ENCODE measurements at regions not wholly inside any gene's neighbourhood (a gene's known extent, or its start where the extent isn't known, plus 50 kb on each side); places are given as distances from the start of the nearest gene placed in this dataset.
"Not testable (repeated sequence)": the region's sequence is repeated elsewhere in the genome, so short reads cannot be mapped to it uniquely, and the experiment has no call there.

DNA sequence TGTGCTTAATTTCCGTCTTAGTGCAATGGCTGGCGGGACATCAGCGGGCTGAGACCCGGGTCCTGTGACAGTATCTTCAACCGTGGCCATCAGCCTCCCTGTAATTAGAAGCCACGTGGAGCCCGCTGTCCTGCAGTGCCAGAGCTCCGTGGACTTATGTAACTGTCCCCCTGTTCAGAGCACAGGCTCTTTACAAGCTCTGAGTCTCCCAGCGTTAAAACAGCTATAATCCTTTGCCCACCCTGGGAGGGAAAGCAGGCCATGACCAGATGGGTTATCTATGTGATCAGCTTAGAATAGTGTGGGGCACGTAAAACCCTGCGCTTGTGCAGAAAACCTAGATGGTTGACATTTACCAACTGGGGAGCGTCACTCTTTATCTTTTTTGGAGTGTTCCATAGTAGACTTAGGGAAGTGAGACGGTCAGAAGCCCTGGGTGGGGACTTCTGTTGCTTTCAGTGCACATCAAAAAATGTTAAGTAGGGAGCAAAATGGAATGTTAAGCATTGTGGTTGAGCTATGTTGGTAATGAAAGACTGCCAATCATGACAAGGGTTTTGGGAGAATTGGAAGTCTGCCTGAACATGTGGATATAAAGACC, 103.5 kb upstream of the CADM1 start:
- H3K27me3 Mint-ChIP-seq (ENCODE audit: insufficient read depth, low read depth) = peaks cover 2% of the 10 kb centered on the region
- Histone ChIP-seq H3K4me2 (no peak overlapping the region), H2AFZ (replicated peaks) (no peak overlapping the region), H3F3A (ENCODE audit: low read depth) (peaks cover 12% of the 10 kb centered on the region), H3K4me3 (no peak overlapping the region), H4K20me1 (ENCODE audit: low read depth) (no peaks in the 10 kb centered on the region), H3K36me3 (no peaks in the 10 kb centered on the region), H3K4me1 (peaks cover 19% of the 10 kb centered on the region), H3K9me3 (ENCODE audit: low read depth) (no peaks in the 10 kb centered on the region), H3K79me2 (ENCODE audit: low read depth) (no peaks in the 10 kb centered on the region), H3K27ac (no peak overlapping the region), H3K9ac (no peak overlapping the region), H3K27me3 (no peaks in the 10 kb centered on the region)
- H3K4me1 Mint-ChIP-seq = peaks cover 24% of the 10 kb centered on the region
- DNase-seq (ENCODE audit: low spot score) = peak; percentile 31
- H3K4me3 Mint-ChIP-seq = no peak overlapping the region
- no peaks in the 10 kb centered on the region for H3K36me3 Mint-ChIP-seq
- TF ChIP-seq, protein P1, sequence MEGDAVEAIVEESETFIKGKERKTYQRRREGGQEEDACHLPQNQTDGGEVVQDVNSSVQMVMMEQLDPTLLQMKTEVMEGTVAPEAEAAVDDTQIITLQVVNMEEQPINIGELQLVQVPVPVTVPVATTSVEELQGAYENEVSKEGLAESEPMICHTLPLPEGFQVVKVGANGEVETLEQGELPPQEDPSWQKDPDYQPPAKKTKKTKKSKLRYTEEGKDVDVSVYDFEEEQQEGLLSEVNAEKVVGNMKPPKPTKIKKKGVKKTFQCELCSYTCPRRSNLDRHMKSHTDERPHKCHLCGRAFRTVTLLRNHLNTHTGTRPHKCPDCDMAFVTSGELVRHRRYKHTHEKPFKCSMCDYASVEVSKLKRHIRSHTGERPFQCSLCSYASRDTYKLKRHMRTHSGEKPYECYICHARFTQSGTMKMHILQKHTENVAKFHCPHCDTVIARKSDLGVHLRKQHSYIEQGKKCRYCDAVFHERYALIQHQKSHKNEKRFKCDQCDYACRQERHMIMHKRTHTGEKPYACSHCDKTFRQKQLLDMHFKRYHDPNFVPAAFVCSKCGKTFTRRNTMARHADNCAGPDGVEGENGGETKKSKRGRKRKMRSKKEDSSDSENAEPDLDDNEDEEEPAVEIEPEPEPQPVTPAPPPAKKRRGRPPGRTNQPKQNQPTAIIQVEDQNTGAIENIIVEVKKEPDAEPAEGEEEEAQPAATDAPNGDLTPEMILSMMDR (IDR thresholded peaks at IDR 0.05) = no peak
- no peak for TF ChIP-seq EZH2 (IDR thresholded peaks at IDR 0.05)
- TF ChIP-seq EZH2phosphoT487 (IDR thresholded peaks at IDR 0.05) = no peak
- no peak overlapping the region for H3K27ac Mint-ChIP-seq
- H3K9me3 Mint-ChIP-seq = no peaks in the 10 kb centered on the region

DNA sequence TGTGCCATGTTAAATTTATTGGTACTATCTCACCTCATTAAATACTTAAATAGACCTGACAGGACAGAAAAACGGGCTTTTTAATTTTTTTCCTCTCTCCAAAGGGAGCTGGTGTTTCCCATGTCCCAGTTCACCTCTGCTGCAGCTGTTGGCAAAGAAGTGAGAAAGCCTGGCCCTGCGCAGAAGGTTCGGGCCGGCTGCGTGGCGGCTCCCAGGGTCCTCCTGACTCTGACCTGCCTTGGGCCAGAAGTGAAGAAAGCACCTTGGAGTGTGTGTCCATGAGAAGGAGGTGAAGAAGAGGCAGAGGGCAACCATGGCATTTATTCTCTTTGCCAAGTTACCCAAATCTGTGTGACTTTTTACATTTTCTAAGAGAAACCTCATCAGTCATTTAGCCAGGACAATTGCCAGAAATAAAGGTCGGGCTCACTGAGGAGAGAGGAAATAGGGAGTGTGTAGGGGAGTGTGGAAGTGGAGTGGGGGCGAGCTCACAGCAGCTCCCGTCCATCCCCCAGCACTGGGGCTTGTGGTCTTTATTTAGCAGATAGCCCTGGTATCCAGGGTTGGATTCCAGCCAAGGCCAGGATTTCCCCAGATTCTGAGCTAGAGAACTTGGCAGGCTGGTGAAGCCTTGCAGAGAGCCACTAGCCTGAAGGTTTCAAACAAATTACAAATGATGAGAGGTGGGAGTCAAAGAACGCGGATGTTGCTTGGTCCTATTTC, 102.4 kb upstream of the CADM1 start:
- Histone ChIP-seq H3K4me3 (no peak overlapping the region), H4K20me1 (ENCODE audit: low read depth) (no peaks in the 10 kb centered on the region), H3K79me2 (ENCODE audit: low read depth) (no peaks in the 10 kb centered on the region), H3K9ac (no peak overlapping the region), H3F3A (ENCODE audit: low read depth) (peaks cover 3% of the 10 kb centered on the region), H3K9me3 (ENCODE audit: low read depth) (no peaks in the 10 kb centered on the region), H3K4me1 (peaks cover 9% of the 10 kb centered on the region), H3K36me3 (no peaks in the 10 kb centered on the region), H3K4me2 (no peak overlapping the region), H3K27ac (no peak overlapping the region), H3K27me3 (no peaks in the 10 kb centered on the region), H2AFZ (replicated peaks) (no peak overlapping the region)
- Mint-ChIP-seq H3K4me3 (no peak overlapping the region), H3K27ac (no peak overlapping the region), H3K9me3 (no peaks in the 10 kb centered on the region), H3K4me1 (peaks cover 13% of the 10 kb centered on the region), H3K27me3 (ENCODE audit: insufficient read depth, low read depth) (peaks cover 2% of the 10 kb centered on the region), H3K36me3 (no peaks in the 10 kb centered on the region)
- no peak for DNase-seq (ENCODE audit: low spot score)
- no peak for TF ChIP-seq EZH2phosphoT487 (IDR thresholded peaks at IDR 0.05)
- TF ChIP-seq, protein P1 (IDR thresholded peaks at IDR 0.05) = no peak
- no peak for TF ChIP-seq EZH2 (IDR thresholded peaks at IDR 0.05)

DNA sequence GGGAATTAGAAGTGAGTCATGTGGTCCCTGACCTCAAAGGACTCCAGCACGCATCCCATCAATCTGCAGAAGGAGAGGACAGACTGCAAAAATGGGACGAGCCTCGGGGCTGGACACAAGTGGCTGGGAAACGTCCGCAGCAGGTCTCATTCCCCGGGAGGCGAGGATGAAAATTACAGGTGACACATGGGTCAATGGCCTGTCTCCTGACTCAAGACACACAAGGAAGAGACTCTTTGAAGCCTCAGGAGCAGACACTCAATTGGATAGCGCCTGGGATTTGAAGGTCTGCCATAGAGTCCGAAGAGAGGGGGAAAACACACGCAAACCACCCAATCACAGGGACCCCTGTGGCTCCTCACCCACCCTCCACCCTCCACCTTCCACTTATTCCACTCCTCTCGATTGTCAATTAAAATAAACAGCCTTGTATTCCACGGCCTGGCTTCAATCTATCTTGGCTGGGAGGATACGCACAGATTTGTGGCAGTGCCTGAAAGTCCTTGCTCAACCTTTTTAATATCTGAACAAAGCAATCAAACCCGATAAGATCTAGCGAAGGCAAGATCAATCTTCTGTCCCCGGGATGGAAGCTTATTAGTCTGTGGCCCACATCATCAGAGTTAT, 101.8 kb upstream of the CADM1 start:
- Histone ChIP-seq H3K4me1 (peaks cover 2% of the 10 kb centered on the region), H3K27me3 (no peaks in the 10 kb centered on the region), H3K79me2 (ENCODE audit: low read depth) (no peaks in the 10 kb centered on the region), H2AFZ (replicated peaks) (no peak overlapping the region), H3K36me3 (no peaks in the 10 kb centered on the region), H3K27ac (no peak overlapping the region), H3K4me3 (no peak overlapping the region), H3F3A (ENCODE audit: low read depth) (no peaks in the 10 kb centered on the region), H3K4me2 (no peak overlapping the region), H3K9ac (no peak overlapping the region), H3K9me3 (ENCODE audit: low read depth) (no peaks in the 10 kb centered on the region), H4K20me1 (ENCODE audit: low read depth) (no peaks in the 10 kb centered on the region)
- H3K4me1 Mint-ChIP-seq = peaks cover 7% of the 10 kb centered on the region
- no peak for DNase-seq (ENCODE audit: low spot score)
- no peak overlapping the region for H3K27ac Mint-ChIP-seq
- H3K9me3 Mint-ChIP-seq = no peaks in the 10 kb centered on the region
- no peak overlapping the region for H3K4me3 Mint-ChIP-seq
- peaks cover 2% of the 10 kb centered on the region for H3K27me3 Mint-ChIP-seq (ENCODE audit: insufficient read depth, low read depth)
- H3K36me3 Mint-ChIP-seq = no peaks in the 10 kb centered on the region
- TF ChIP-seq EZH2 (IDR thresholded peaks at IDR 0.05) = no peak
- no peak for TF ChIP-seq EZH2phosphoT487 (IDR thresholded peaks at IDR 0.05)
- TF ChIP-seq, protein P1 (IDR thresholded peaks at IDR 0.05) = no peak

DNA sequence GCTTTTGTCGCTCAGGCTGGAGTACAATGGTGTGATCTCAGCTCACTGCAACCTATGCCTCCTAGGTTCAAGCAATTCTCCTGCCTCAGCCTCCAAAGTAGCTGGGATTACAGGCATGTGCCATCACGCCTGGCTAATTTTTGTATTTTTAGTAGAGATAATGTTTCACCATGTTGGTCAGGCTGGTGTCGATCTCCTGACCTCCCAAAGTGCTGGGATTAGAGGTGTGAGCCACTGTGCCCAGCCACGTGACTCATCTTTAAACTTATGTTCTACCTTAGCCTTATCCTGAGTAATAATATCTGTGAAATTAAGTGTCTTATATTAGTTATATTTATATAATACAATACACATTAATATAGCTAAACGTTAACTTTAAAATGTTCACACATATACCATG, 101.2 kb upstream of the CADM1 start:
- H3K4me1 Mint-ChIP-seq; H3F3A ChIP-seq (ENCODE audit: low read depth); H3K27me3 ChIP-seq; H3K9ac ChIP-seq; H3K4me1 ChIP-seq; H3K27me3 Mint-ChIP-seq (ENCODE audit: insufficient read depth, low read depth); H3K4me2 ChIP-seq; H3K27ac ChIP-seq; H3K4me3 ChIP-seq; H3K27ac Mint-ChIP-seq; H3K9me3 ChIP-seq (ENCODE audit: low read depth); H3K79me2 ChIP-seq (ENCODE audit: low read depth); H4K20me1 ChIP-seq (ENCODE audit: low read depth); H3K36me3 ChIP-seq; H3K36me3 Mint-ChIP-seq; DNase-seq (ENCODE audit: low spot score); H3K4me3 Mint-ChIP-seq; H3K9me3 Mint-ChIP-seq; H2AFZ ChIP-seq (replicated peaks): not testable (repeated sequence)
